Peyer's patch (tissue), 4 donors: ENCODE measurements at regions not wholly inside any gene's neighbourhood (a gene's known extent, or its start where the extent isn't known, plus 50 kb on each side); places are given as distances from the start of the nearest gene placed in this dataset.

Experiments
- CTCF ChIP-seq, 6 experiments: fragments of 450-650 bp in 4 of 6; fragments of 200-600 bp in 2 of 6; sonication (generic) in 1 of 6; IDR thresholded peaks; one replicate each; pipeline ENCODE4 v1.5.1; 2017 to 2019; ENCODE audit warnings: antibody characterized with exemption in 6 of 6, mild to moderate bottlenecking in 3 of 6, moderate library complexity in 1 of 6
- POLR2A ChIP-seq, 2 donors: fragments of 450-650 bp; IDR thresholded peaks; one replicate each; pipeline ENCODE4 v1.5.1; 2017; ENCODE audit warnings: antibody characterized with exemption in 2 of 2, mild to moderate bottlenecking in 2 of 2, moderate library complexity in 2 of 2

- TF ChIP-seq CTCF (IDR thresholded peaks at IDR 0.05) (no peak), POLR2A (IDR thresholded peaks at IDR 0.05) (no peak)
Measured at GRCh38 chr11:105274631-105275030, 135.1 kb upstream of the CARD18 start.
